Right forelimb (tissue), 1 donor: ENCODE measurements at regions not wholly inside any gene's neighbourhood (a gene's known extent, or its start where the extent isn't known, plus 50 kb on each side); places are given as distances from the start of the nearest gene placed in this dataset.

Experiments used
- DNase-seq: peaks from one replicate; pipeline ENCODE4 v3.0.0-alpha.2; 2018

DNA sequence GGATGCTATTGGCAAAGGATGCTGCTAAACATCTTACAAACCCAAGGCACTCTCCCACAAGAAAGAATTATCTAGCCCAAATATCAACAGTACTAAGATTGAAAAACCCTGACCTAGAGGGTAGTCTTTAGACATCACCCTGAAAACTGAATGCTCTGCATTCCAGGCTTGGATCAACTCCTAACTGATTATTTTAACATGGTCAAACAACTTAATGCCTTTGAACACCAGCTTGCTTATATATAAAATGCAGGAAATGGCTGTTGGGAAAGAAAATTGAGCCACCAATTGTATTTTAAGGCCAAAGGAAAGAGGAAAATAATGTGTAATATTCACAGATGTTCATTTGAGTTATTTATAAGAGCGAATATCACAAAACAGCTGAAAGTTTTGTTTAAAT lies 72.2 kb upstream of the C1orf87 start:
- DNase-seq, result no peak

DNA sequence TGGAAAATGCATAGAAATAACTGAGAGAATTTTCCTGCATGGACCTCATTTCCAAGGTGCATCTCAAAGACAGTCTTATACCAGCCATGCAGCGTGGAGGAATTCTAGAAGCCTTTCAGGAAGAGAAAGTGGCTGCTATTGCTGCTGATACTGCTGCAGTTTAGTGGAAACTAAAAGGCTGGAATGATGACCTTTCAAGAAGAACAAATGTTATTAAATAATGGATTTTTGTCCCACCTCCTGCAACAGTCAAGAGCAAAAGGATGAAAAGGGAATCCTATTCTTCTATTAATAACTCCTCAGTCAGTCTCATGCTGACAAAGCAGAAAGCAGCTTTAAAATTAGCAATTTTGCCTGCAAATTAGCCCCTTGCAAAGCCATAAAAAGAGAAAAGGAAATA lies 68.2 kb upstream of the C1orf87 start:
- no peak for DNase-seq

GRCh38 chr1:60141276-60141675 lies 67.7 kb upstream of the C1orf87 start:
- DNase-seq, result no peak

GRCh38 chr1:60137406-60137805 lies 63.8 kb upstream of the C1orf87 start:
- DNase-seq, result no peak

DNA sequence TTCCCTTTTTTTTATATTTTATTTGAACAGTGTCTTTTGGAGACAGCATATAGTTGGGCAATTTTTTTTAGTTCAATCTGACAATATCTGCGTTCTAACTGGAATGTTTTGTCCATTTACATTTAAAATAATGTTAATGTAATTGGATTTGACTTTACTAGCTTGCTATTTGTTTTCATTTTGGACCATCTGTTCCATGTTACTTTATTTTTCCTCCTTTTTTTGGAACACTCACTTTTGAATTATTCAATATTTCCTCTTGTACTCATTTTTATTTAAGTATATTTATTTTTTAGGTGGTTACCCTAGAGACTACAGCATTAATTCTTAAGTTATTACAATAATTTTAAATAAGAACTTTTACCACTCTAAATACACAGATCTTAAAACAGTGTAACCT lies 62.8 kb upstream of the C1orf87 start:
- DNase-seq, result no peak

- DNase-seq, result no peak
These were observed 61.1 kb upstream of the C1orf87 start for GRCh38 chr1:60134716-60135115.

GRCh38 chr1:60133848-60134247 lies 60.3 kb upstream of the C1orf87 start:
- no peak for DNase-seq

DNA sequence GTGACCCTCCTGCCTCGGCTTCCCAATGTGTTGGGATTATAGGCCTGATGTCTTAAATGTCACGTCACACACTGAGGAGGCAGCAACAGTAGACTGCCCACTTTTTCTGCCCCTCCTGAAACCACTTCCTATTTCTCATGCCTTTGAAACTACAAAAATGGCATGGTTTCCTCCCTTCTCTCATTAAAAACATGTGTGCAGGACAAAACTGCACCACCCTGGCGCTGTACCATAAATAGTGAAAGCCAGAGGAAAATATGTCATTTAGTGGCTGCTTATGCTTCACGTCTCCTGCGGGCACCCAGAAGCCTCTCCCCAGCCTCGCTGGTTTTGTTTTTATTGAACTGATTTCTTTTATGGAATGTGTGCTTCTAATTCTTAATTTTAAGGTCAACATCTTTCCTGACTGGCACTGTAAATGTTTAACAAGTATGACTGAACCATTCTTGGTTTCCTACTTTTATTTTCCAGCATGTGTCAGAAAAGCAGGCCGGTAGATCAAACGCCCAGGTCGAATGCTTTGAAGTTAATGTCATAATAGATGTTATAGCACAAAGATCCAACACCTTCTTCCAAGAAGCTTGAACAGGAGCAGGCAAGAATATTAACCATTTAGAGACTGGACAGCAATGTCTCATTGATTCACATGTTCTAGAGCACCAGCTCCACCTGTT lies 59.6 kb upstream of the C1orf87 start:
- peak; percentile 44 for DNase-seq

DNA sequence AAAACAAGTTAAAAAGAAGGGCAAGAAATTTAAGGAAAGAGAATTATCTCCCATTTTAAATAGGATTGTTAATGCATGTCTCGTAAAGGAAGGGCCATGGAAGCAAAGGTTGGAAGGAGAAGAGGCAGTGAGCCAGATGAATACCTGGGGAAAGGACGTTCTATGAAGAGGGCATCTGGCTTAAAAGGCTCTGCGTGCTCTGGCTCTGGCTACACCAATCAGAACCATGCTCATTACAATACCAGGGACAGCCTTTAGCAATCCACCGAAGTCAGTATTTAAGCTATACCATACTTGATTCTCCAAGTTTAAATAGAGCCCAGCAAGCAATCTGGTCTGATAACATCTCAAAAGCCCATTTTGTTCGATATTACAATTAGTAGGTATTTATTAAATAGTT lies 58.5 kb upstream of the C1orf87 start:
- DNase-seq, result no peak

DNA sequence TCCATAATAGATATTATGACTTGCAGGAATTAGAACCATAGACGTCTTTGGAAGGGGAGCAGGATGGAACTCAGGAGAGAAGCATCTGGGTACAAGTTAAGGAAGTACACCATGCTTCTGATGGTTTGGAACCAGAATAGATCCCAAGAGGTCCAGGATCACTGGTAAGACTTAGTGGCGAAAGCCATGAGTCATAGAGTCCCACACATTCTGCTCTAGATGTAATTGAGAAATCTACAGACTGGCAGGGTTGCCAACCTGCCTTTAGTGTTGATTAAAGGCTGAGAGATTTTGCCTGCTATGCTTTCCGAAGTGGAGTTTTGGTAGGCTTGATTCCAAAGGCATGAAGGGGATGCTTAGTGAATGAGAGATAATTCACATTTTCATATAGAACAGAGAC lies 57.1 kb upstream of the C1orf87 start:
- DNase-seq, result no peak

- no peak for DNase-seq
These were observed 56.3 kb upstream of the C1orf87 start for GRCh38 chr1:60129911-60130310.

DNA sequence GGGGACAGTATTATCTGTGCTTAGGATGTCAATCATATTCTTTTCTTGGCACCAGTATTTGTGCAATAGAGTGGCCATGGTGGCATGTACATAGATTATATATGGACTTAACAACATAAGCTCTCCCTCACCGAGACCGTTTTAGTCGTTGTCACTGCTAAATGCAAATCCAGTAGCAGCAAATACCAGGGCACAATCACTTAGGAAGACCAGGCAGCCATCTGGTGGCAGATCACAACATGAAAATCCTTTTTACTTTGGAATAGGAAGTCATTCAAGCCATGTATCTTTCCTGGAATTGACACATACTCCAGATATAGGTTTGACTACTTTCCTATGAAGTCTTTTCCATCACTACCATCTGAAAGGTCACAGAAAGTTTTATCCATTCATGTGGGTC lies 53.2 kb upstream of the C1orf87 start:
- DNase-seq, result no peak
